Activated T-cell treated with anti-CD3 and anti-CD28 coated beads, Interleukin-2, amount 50 U/mL, for 48 hours (primary cell): ENCODE measurements at regions not wholly inside any gene's neighbourhood (a gene's known extent, or its start where the extent isn't known, plus 50 kb on each side); places are given as distances from the start of the nearest gene placed in this dataset.
"Not testable (repeated sequence)": the region's sequence is repeated elsewhere in the genome, so short reads cannot be mapped to it uniquely, and the experiment has no call there.

ENCODE experiments used
- DNase-seq, 2 experiments: peaks; one replicate each; pipeline ENCODE4 v3.0.0-alpha.2; 2020

DNA sequence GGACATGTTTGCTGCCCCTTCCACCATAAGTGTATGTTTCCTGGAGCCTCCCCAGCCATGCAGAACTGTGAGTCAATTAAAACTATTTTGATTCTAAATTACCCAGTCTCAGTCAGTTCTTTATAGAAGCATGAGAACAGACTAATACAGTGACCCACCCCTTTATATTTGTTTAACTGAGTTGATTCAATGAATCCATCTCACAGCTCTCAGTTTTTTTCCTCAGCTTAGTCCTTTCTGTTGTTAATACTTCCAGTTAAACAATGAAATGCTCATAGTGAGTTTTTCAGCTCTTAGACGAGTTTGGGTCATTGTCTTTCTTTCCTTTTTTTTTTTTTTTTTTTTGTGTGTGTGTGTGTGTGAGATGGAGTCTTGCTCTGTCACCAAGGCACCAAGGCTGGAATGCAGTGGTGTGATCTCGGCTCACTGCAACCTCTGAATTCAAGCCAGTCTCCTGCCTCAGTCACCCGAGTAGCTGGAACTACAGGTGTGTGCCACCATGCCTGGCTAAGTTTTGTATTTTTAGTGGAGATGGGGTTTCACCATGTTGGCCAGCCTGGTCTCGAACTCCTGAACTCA lies 627.4 kb downstream of the SPATA31A7 start:
- not testable (repeated sequence) for DNase-seq

GRCh38 chr9:61853624-61854259 lies 663.9 kb downstream of the SPATA31A7 start:
- DNase-seq: peak; percentile 92

DNA sequence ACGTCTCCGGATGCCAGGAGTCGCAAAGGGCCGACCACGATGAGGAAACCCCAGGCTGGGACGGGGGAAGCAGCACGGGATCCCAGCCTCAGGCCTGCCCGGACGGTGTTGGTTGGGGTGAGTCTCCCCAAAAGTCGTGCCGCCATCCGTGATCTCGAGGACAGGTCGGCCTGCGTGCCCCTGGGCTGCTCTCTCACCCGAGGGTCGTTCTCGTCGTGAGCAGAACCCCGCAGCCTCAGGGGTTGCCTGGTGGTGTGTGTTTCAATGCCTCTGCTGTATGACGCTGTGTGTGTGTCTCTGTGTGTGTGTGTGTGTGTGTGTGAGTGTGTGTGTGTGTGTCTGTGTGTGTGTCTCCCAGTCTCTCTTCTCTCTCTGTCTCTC lies 664.4 kb downstream of the SPATA31A7 start:
- peak; percentile 47 to 53 for DNase-seq

DNA sequence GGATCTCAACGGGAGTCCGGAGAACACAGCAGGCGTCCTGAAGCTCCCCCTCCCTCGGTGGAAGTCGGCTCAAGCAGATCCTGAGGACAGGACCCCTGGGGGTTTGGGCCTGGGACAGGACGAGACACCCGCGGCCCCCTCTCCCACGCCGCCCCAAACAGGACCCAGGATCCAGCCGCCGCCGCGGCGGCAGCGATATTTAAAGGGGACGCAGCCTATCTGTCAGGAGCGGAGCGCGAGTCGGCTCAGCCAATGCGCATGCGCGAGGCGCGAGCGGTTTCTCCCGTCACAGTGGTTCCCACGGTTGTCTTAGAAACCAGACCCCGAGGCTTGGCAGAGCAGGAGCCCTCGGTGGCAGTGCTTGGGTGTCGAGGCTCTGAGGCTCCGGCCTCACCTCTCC lies 666.4 kb downstream of the SPATA31A7 start:
- DNase-seq: not testable (repeated sequence)

GRCh38 chr9:61856858-61857453 lies 667.1 kb downstream of the SPATA31A7 start:
- peak in 1 of 2 experiments; percentile 23 for DNase-seq

DNA sequence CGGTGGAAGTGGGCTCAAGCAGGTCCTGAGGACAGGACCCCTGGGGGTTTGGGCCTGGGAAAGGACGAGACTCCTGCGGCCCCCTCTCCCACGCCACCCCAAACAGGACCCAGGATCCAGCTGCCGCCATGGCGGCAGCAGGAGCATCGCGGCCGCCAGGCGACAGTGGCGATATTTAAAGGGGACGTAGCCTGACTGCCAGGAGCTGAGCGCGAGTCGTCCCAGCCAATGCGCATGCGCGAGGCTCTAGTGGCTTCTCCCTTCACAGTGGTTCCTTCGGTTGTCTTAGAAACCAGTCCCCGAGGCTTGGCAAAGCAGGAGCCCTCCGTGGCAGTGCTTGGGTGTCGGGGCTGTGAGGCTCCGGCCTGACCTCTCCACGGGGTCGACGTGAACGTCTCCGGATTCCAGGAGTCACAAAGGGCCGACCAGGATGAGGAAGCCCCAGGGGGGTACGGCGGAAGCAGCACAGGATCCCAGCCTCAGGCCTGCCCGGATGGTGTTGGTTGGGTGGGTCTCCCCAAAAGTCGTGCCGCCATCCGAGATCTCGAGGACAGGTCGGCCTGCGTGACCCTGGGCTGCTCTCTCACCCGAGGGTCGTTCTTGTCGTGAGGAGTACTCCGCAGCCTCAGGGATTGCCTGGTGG lies 668.0 kb downstream of the SPATA31A7 start:
- not testable (repeated sequence) for DNase-seq

GRCh38 chr9:61862431-61862971 lies 672.7 kb downstream of the SPATA31A7 start:
- peak; percentile 62 to 73 for DNase-seq

DNA sequence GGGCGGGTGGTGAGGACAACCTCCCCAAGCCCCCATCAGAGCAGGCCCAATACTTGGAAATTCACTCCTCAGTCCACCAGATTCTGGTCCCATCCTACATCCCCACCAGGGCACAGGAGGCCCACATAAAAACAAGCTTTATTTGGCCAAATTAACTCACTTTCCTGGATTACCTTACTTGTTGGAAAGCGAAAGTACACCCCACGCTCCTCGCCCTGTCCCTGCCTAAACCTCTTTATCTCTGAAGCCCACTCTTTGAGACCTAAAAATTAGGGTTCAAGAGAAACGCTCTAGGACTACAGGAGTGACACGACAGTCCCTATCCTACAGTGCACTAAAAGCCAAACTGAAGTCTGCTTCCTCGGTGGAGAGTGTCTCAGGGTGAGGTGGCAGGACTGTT lies 674.6 kb downstream of the SPATA31A7 start:
- peak in 1 of 2 experiments; percentile 10 for DNase-seq

GRCh38 chr9:61868965-61869364 lies 679.1 kb downstream of the SPATA31A7 start:
- DNase-seq: not testable (repeated sequence)

DNA sequence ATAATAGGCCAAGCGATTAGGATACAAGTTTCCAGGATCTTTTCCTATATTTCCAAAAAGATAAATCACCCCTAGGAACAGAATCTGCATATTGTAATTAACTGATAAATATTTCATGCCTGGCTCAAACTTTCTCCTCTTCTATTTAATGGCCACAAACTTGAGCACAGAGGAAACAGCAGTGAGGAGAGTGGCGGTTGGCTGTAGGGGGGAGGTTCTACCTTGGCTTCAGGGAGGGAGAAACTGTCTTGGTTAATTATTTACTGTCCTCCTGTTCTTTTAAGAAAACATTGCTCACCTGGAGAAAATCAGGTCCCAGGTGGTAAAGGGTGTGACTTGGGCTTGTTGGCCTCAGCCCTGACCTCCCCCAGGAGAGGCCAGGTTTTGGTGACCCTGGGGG lies 682.5 kb downstream of the SPATA31A7 start:
- not testable (repeated sequence) for DNase-seq
